Upper lobe of right lung (tissue), 1 donor: ENCODE measurements at regions not wholly inside any gene's neighbourhood (a gene's known extent, or its start where the extent isn't known, plus 50 kb on each side); places are given as distances from the start of the nearest gene placed in this dataset.

Source experiments
- ATAC-seq: fragments of 200-7000 bp; cut with Tn5 transposase; one replicate; pipeline ENCODE4 v1.9.1; 2020; ENCODE audit warnings: mild to moderate bottlenecking, moderate library complexity
- DNase-seq: peaks from one replicate; pipeline ENCODE4 v3.0.0-alpha.2; 2020
- H3K27ac ChIP-seq: fragments of 200-600 bp; one replicate; pipeline ENCODE4 v1.8.0; 2022
- H3K27me3 ChIP-seq: fragments of 200-600 bp; one replicate; pipeline ENCODE4 v1.8.0; 2022; ENCODE audit warnings: mild to moderate bottlenecking
- H3K36me3 ChIP-seq: fragments of 200-600 bp; one replicate; pipeline ENCODE4 v1.8.0; 2022
- H3K4me1 ChIP-seq: fragments of 200-600 bp; one replicate; pipeline ENCODE4 v1.8.0; 2022
- H3K4me3 ChIP-seq: fragments of 200-600 bp; one replicate; pipeline ENCODE4 v1.8.0; 2022; ENCODE audit warnings: mild to moderate bottlenecking
- H3K9me3 ChIP-seq: fragments of 200-600 bp; one replicate; pipeline ENCODE4 v1.8.0; 2022
- intact Hi-C: fragments of 100-400 bp; cut with DNase I; formaldehyde crosslinking; loops from one replicate; pipeline ENCODE4 v1.11.0; 2022
- TF ChIP-seq, protein P1 (sequence below): fragments of 200-600 bp; IDR thresholded peaks from one replicate; pipeline ENCODE4 v1.8.0; 2022; ENCODE audit warnings: antibody characterized with exemption
- donor health status: DM: no; HTN: yes; CAD: no; lungs with severe emphysema.

DNA sequence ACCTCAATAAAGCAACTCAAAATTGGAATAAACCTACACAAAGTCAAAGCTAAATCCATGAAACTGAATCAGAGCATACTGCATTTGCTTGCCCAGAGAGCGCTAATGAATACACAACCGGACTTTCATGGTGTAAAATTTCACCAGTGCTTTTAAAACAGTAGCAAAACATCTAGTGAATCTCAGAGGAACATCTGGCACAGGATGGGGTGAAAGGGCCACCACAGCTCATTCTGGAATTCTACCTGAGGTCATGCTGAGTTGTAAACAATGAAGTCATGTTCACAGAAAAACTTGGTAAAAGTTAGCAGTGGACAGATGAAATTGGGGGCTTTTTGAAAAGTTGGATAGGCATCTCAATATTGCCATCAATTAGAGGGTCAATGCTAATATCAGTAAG lies 125.6 kb upstream of the STXBP5 start:
- TF ChIP-seq, protein P1, sequence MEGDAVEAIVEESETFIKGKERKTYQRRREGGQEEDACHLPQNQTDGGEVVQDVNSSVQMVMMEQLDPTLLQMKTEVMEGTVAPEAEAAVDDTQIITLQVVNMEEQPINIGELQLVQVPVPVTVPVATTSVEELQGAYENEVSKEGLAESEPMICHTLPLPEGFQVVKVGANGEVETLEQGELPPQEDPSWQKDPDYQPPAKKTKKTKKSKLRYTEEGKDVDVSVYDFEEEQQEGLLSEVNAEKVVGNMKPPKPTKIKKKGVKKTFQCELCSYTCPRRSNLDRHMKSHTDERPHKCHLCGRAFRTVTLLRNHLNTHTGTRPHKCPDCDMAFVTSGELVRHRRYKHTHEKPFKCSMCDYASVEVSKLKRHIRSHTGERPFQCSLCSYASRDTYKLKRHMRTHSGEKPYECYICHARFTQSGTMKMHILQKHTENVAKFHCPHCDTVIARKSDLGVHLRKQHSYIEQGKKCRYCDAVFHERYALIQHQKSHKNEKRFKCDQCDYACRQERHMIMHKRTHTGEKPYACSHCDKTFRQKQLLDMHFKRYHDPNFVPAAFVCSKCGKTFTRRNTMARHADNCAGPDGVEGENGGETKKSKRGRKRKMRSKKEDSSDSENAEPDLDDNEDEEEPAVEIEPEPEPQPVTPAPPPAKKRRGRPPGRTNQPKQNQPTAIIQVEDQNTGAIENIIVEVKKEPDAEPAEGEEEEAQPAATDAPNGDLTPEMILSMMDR: no peak
- H3K4me3 ChIP-seq: no peak overlapping the region
- H3K27ac ChIP-seq: no peak overlapping the region
- H3K27me3 ChIP-seq: no peaks in the 10 kb centered on the region
- no peak for DNase-seq
- H3K36me3 ChIP-seq: no peaks in the 10 kb centered on the region
- no peaks in the 10 kb centered on the region for H3K4me1 ChIP-seq
- no peaks in the 10 kb centered on the region for H3K9me3 ChIP-seq
- ATAC-seq: no peak
- intact Hi-C loops: no loop called here

DNA sequence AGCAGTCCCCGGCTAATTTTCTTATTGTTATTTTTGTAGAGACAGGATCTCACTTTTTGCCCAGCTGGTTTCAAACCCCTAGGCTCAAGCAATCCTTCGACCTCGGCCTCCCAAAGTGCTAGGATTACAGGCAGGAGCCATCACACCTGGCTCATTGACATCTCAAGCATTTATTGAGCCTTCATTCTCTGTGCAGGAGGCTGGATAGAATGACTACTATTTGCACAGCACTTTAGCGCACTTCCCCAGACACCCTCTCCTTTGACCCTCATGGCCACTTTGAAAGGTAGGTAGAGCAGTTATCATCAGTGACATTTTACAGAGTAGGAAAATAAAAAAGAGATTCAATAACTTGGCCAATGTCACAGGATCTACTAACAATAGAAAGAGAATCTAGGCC lies 124.0 kb upstream of the STXBP5 start:
- no peak for DNase-seq
- no peaks in the 10 kb centered on the region for H3K9me3 ChIP-seq
- H3K27me3 ChIP-seq: no peaks in the 10 kb centered on the region
- H3K36me3 ChIP-seq: no peaks in the 10 kb centered on the region
- no peaks in the 10 kb centered on the region for H3K4me1 ChIP-seq
- TF ChIP-seq, protein P1: no peak
- intact Hi-C loops: no loop called here
- no peak overlapping the region for H3K4me3 ChIP-seq
- no peak for ATAC-seq
- no peak overlapping the region for H3K27ac ChIP-seq

DNA sequence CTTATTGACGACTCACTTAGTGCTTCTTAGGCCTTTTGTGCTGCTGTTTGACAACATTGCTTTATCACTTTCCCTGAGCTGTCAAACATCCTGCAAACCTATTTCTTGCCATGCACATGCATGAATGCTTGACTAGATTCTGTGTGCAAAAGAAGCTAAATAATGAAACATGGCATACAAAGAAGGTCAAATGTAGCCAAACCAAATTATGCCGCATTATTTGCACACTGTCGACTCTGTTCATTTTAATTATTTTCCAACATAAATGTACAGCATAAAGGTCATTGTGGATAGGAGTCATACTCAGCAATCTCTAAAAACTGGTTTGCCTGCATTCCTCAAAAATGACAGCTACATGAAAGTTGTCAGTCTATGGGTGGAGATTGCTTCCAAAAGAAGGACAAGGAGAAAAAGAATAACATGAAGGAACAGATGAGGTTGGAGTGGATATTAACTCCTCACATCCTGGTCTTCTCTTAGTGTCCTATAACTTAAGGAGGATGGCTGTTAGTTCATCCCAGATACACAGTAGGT lies 123.1 kb upstream of the STXBP5 start:
- TF ChIP-seq, protein P1: no peak
- peak; percentile 18 for ATAC-seq
- Histone ChIP-seq H3K27me3 (no peaks in the 10 kb centered on the region), H3K27ac (no peak overlapping the region), H3K9me3 (no peaks in the 10 kb centered on the region), H3K4me1 (no peaks in the 10 kb centered on the region), H3K4me3 (no peak overlapping the region), H3K36me3 (no peaks in the 10 kb centered on the region)
- no peak for DNase-seq
- intact Hi-C loops: no loop called here

DNA sequence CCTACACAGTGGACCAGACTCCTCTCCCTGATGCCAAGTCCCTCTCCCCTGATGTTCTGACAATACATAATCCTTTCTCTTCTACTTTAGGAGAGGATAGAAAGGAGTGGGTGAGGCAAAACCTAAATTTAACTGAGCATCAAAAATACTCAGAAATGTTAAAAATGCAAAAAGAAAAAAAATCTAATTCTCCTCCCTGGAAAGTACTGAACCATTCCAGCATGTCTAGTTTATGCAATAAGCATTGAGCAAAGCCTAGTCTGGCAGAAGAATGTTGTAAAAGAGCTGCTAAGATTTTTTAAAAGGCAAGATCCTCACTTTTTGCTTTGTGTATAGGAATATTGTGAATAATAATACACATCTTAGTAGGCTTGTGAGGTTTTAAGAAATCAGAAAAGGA lies 116.6 kb upstream of the STXBP5 start:
- Histone ChIP-seq H3K4me1 (no peaks in the 10 kb centered on the region), H3K9me3 (no peaks in the 10 kb centered on the region), H3K27me3 (no peaks in the 10 kb centered on the region), H3K4me3 (no peak overlapping the region), H3K36me3 (no peaks in the 10 kb centered on the region), H3K27ac (no peak overlapping the region)
- intact Hi-C loops: no loop called here
- no peak for DNase-seq
- no peak for ATAC-seq
- TF ChIP-seq, protein P1: no peak

DNA sequence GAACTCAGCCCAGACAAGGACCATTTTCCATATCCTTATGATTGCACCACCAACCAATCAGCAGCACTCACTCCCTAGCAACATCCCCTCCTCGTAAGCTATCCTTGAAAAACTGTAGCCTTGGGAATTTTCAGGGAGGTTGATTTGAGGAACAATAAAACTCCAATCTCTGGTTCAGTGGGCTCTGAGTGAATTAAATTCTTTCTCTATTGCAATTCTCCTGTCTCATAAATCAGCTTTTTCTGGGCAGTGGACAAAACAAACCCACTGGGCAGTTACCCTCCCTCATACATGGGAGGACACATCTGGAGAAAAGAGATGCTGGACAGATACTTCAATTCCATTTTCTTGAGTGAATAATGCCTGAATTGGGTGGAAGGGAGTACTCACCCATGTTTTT lies 115.4 kb upstream of the STXBP5 start:
- Histone ChIP-seq H3K27me3 (no peaks in the 10 kb centered on the region), H3K9me3 (no peaks in the 10 kb centered on the region), H3K27ac (no peak overlapping the region), H3K4me1 (no peaks in the 10 kb centered on the region), H3K4me3 (no peak overlapping the region), H3K36me3 (no peaks in the 10 kb centered on the region)
- DNase-seq (no peak), ATAC-seq (no peak)
- intact Hi-C loops: no loop called here
- TF ChIP-seq, protein P1: no peak

DNA sequence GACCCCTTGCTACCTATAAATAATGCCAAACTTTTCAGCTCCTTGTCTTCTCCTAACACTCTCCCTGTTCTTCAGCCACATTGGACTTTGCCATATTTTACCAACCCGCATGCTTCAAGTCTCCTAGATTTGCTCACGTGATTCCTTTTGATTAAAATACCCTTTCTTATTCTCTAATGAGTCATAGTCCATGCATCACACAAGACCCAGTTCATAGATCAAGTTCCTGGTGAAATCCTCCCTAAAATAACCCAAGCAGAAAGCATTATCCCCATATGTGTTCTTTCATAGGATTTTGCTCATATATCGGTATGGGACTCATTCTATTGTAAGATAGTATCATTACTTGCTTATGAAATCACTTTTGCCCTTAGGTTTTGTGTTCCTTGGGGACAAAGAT lies 108.9 kb upstream of the STXBP5 start:
- Histone ChIP-seq H3K9me3 (no peaks in the 10 kb centered on the region), H3K27me3 (no peaks in the 10 kb centered on the region), H3K4me3 (no peak overlapping the region), H3K27ac (no peak overlapping the region), H3K36me3 (no peaks in the 10 kb centered on the region), H3K4me1 (no peaks in the 10 kb centered on the region)
- no peak for ATAC-seq
- no peak for DNase-seq
- TF ChIP-seq, protein P1: no peak
- intact Hi-C loops: no loop called here
